ENCODE measurements at regions not wholly inside any gene's neighbourhood (a gene's known extent, or its start where the extent isn't known, plus 50 kb on each side); places are given as distances from the start of the nearest gene placed in this dataset.

- Histone ChIP-seq H3K4me1 (no peaks in the 10 kb centered on the region), H3K4me3 (ENCODE audit: low read depth, low read length) (no peak overlapping the region), H3K9me3 (no peaks in the 10 kb centered on the region), H3K36me3 (ENCODE audit: control insufficient read depth, insufficient read depth, low read length) (no peaks in the 10 kb centered on the region), H3K27me3 (replicated peaks; ENCODE audit: control insufficient read depth, insufficient read depth, low read length) (no peaks in the 10 kb centered on the region)
- H3K27me3 Mint-ChIP-seq (ENCODE audit: insufficient read depth, unreplicated experiment): no peaks in the 10 kb centered on the region
- no peak overlapping the region for H3K27ac Mint-ChIP-seq (ENCODE audit: unreplicated experiment)
- TF ChIP-seq CTCF (IDR thresholded peaks at IDR 0.05; ENCODE audit: insufficient read depth in 1 of 2, low read depth in 1 of 2, low read length in 1 of 2, severe bottlenecking in 1 of 2, unreplicated experiment in 1 of 2): no peak
- no peaks in the 10 kb centered on the region for H3K4me1 Mint-ChIP-seq (ENCODE audit: low read depth, unreplicated experiment)
- intact Hi-C loops (cut with micrococcal nuclease; ENCODE audit: unreplicated experiment): no loop called here
- ChIA-PET CTCF (no interaction called here), POLR2A (no interaction called here)
- H3K4me3 Mint-ChIP-seq (ENCODE audit: unreplicated experiment): no peak overlapping the region
- H3K9me3 Mint-ChIP-seq (ENCODE audit: unreplicated experiment): no peaks in the 10 kb centered on the region
- H3K36me3 Mint-ChIP-seq (ENCODE audit: insufficient read depth, unreplicated experiment): no peaks in the 10 kb centered on the region
- BruUV-seq (replicated peaks): no TSS peak
- no peak for DNase-seq
These were observed 220.1 kb upstream of the SAMSN1 start for GRCh38 chr21:14766241-14766640.

- Histone ChIP-seq H3K4me3 (ENCODE audit: low read depth, low read length) (no peak overlapping the region), H3K27me3 (replicated peaks; ENCODE audit: control insufficient read depth, insufficient read depth, low read length) (no peaks in the 10 kb centered on the region), H3K9me3 (no peaks in the 10 kb centered on the region), H3K4me1 (no peaks in the 10 kb centered on the region), H3K36me3 (ENCODE audit: control insufficient read depth, insufficient read depth, low read length) (no peaks in the 10 kb centered on the region)
- TF ChIP-seq CTCF (IDR thresholded peaks at IDR 0.05; ENCODE audit: insufficient read depth in 1 of 2, low read depth in 1 of 2, low read length in 1 of 2, severe bottlenecking in 1 of 2, unreplicated experiment in 1 of 2): no peak
- H3K4me3 Mint-ChIP-seq (ENCODE audit: unreplicated experiment): no peak overlapping the region
- H3K9me3 Mint-ChIP-seq (ENCODE audit: unreplicated experiment): no peaks in the 10 kb centered on the region
- ChIA-PET CTCF (no interaction called here), POLR2A (no interaction called here)
- H3K36me3 Mint-ChIP-seq (ENCODE audit: insufficient read depth, unreplicated experiment): no peaks in the 10 kb centered on the region
- no peak overlapping the region for H3K27ac Mint-ChIP-seq (ENCODE audit: unreplicated experiment)
- intact Hi-C loops (cut with micrococcal nuclease; ENCODE audit: unreplicated experiment): no loop called here
- H3K4me1 Mint-ChIP-seq (ENCODE audit: low read depth, unreplicated experiment): no peaks in the 10 kb centered on the region
- no peaks in the 10 kb centered on the region for H3K27me3 Mint-ChIP-seq (ENCODE audit: insufficient read depth, unreplicated experiment)
- no TSS peak for BruUV-seq (replicated peaks)
- no peak for DNase-seq
These were observed 217.6 kb upstream of the SAMSN1 start for GRCh38 chr21:14763695-14764064.

GRCh38 chr21:14762734-14763694, 216.9 kb upstream of the SAMSN1 start:
- no peaks in the 10 kb centered on the region for H3K4me1 Mint-ChIP-seq (ENCODE audit: low read depth, unreplicated experiment)
- H3K4me3 Mint-ChIP-seq (ENCODE audit: unreplicated experiment): no peak overlapping the region
- no peaks in the 10 kb centered on the region for H3K36me3 Mint-ChIP-seq (ENCODE audit: insufficient read depth, unreplicated experiment)
- intact Hi-C loops (cut with micrococcal nuclease; ENCODE audit: unreplicated experiment): no loop called here
- no peak overlapping the region for H3K27ac Mint-ChIP-seq (ENCODE audit: unreplicated experiment)
- H3K9me3 Mint-ChIP-seq (ENCODE audit: unreplicated experiment): no peaks in the 10 kb centered on the region
- TF ChIP-seq CTCF (IDR thresholded peaks at IDR 0.05; ENCODE audit: insufficient read depth in 1 of 2, low read depth in 1 of 2, low read length in 1 of 2, severe bottlenecking in 1 of 2, unreplicated experiment in 1 of 2): no peak
- Histone ChIP-seq H3K36me3 (ENCODE audit: control insufficient read depth, insufficient read depth, low read length) (no peaks in the 10 kb centered on the region), H3K4me1 (no peaks in the 10 kb centered on the region), H3K27me3 (replicated peaks; ENCODE audit: control insufficient read depth, insufficient read depth, low read length) (no peaks in the 10 kb centered on the region), H3K9me3 (no peaks in the 10 kb centered on the region), H3K4me3 (ENCODE audit: low read depth, low read length) (no peak overlapping the region)
- DNase-seq: no peak
- ChIA-PET CTCF (no interaction called here), POLR2A (no interaction called here)
- BruUV-seq (replicated peaks): no TSS peak
- H3K27me3 Mint-ChIP-seq (ENCODE audit: insufficient read depth, unreplicated experiment): no peaks in the 10 kb centered on the region

Measured in Caco-2 (cell line).